ENCODE measurements at regions not wholly inside any gene's neighbourhood (a gene's known extent, or its start where the extent isn't known, plus 50 kb on each side); places are given as distances from the start of the nearest gene placed in this dataset.

DNA sequence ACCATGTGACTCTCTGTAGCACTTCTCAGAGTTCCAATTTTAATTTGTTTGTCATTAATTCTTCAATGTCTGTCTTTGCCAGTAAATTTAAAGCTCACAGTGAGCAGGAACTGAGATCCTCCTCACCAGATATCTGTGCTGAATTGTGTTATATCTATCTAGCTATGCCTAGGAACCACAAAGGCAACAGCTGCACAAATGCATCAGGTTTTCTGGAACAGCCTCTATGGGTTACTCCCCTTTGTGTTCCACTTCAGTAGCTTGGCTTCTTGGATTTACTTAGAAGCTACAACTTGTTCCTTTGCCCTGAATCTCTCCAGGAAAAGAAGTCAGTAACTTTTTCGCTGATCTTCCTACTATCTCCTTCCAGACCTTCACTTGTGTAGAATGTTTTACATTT, 1237.8 kb upstream of the ADGRL4 start:
- Histone ChIP-seq H3K9ac (replicated peaks in 1 of 4; ENCODE audit: extremely low read depth in 1 of 4, low read depth in 3 of 4, low read length in 3 of 4) (no peak overlapping the region), H3K4ac (replicated peaks; ENCODE audit: insufficient read length, low read depth, low read length) (no peak overlapping the region), H3K4me2 (ENCODE audit: insufficient read depth in 1 of 2, low read depth in 2 of 2, low read length in 2 of 2) (no peak overlapping the region), H3K9me3 (ENCODE audit: insufficient read depth in 2 of 2, low read depth in 1 of 2, low read length in 1 of 2) (peaks cover 0 to under 1% of the 10 kb centered on the region in 2 experiments; a peak in 2 of 4 replicates), H3K23ac (ENCODE audit: insufficient read length) (no peak overlapping the region), H2BK5ac (ENCODE audit: low read depth, low read length) (no peak overlapping the region), H3K27ac (ENCODE audit: low read depth, low read length) (no peak overlapping the region), H3K79me2 (ENCODE audit: control insufficient read depth in 1 of 2, insufficient read depth in 2 of 2, low read length in 2 of 2) (no peaks in the 10 kb centered on the region), H2AFZ (ENCODE audit: low read length) (no peak overlapping the region), H2BK20ac (ENCODE audit: low read length) (no peak overlapping the region), H3K18ac (ENCODE audit: extremely low read depth, low read length) (no peak overlapping the region), H3K56ac (replicated peaks; ENCODE audit: insufficient read length, low read depth, low read length) (no peak overlapping the region), H3K36me3 (ENCODE audit: control insufficient read depth in 2 of 4, insufficient read depth in 4 of 4, low read length in 3 of 4) (no peaks in the 10 kb centered on the region), H2AK5ac (ENCODE audit: low read depth, low read length) (no peak overlapping the region), H3K14ac (ENCODE audit: insufficient read length) (no peak overlapping the region), H4K91ac (replicated peaks; ENCODE audit: insufficient read length, low read length) (no peak overlapping the region), H3K23me2 (ENCODE audit: low read depth, low read length) (no peaks in the 10 kb centered on the region), H3K79me1 (ENCODE audit: low read depth, low read length) (no peaks in the 10 kb centered on the region), H2BK15ac (ENCODE audit: low read length) (no peak overlapping the region), H3K4me3 (ENCODE audit: extremely low read depth in 1 of 4, insufficient read depth in 2 of 4, low read depth in 3 of 4, low read length in 4 of 4) (no peak overlapping the region), H2BK12ac (ENCODE audit: low read depth, low read length) (no peak overlapping the region), H2BK120ac (replicated peaks; ENCODE audit: low read depth, low read length) (no peak overlapping the region), H4K5ac (ENCODE audit: insufficient read length, low read depth, low read length) (no peak overlapping the region), H3K4me1 (replicated peaks in 1 of 4; ENCODE audit: control insufficient read depth in 3 of 4, insufficient read depth in 4 of 4, low read length in 3 of 4) (no peaks in the 10 kb centered on the region), H4K20me1 (replicated peaks in 1 of 2; ENCODE audit: control insufficient read depth in 1 of 2, insufficient read depth in 2 of 2, low read length in 2 of 2) (no peaks in the 10 kb centered on the region), H4K8ac (ENCODE audit: extremely low read depth, insufficient read depth, low read length) (no peak overlapping the region), H3K27me3 (replicated peaks in 1 of 4; ENCODE audit: control insufficient read depth in 3 of 4, extremely low read depth in 1 of 4, insufficient read depth in 3 of 4, low read length in 3 of 4) (no peaks in the 10 kb centered on the region)
- no peak for FAIRE-seq
- ChIA-PET CTCF (ENCODE audit: partially characterized antibody) (interaction anchor here (0.6 to 1.2 kb wide), 3 partner anchors 17 to 90 kb away, joined by 3 to 5 read pairs (median 3); no protein-coding TSS in a partner anchor), POLR2A (ENCODE audit: partially characterized antibody) (no interaction called here)
- TF ChIP-seq CBX8 (IDR thresholded peaks at IDR 0.05; ENCODE audit: borderline replicate concordance, low read depth, low read length) (no peak), CBX5 (IDR thresholded peaks at IDR 0.05; ENCODE audit: low read depth, low read length) (no peak), ZNF274 (IDR thresholded peaks at IDR 0.05; ENCODE audit: borderline replicate concordance, extremely low read depth, low read length) (no peak), TAF1 (IDR thresholded peaks at IDR 0.05; ENCODE audit: low read depth, low read length) (no peak), KDM4A (IDR thresholded peaks at IDR 0.05; ENCODE audit: low read depth, low read length, severe bottlenecking) (no peak), POLR2AphosphoS5 (IDR thresholded peaks at IDR 0.05; ENCODE audit: low read depth, low read length) (no peak), YY1 (IDR thresholded peaks at IDR 0.05; ENCODE audit: low read depth, low read length) (no peak), HDAC6 (IDR thresholded peaks at IDR 0.05; ENCODE audit: low read depth, low read length) (no peak), TCF12 (IDR thresholded peaks at IDR 0.05; ENCODE audit: low read depth, low read length) (no peak), SAP30 (IDR thresholded peaks at IDR 0.05; ENCODE audit: insufficient read depth, insufficient replicate concordance, low read length) (no peak), CHD2 (IDR thresholded peaks at IDR 0.05; ENCODE audit: low read length) (no peak)
- TF ChIP-seq, protein P1, sequence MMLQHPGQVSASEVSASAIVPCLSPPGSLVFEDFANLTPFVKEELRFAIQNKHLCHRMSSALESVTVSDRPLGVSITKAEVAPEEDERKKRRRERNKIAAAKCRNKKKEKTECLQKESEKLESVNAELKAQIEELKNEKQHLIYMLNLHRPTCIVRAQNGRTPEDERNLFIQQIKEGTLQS (IDR thresholded peaks at IDR 0.05; ENCODE audit: insufficient read depth, low read depth, low read length) = no peak
- WGBS, 2 experiments (ENCODE audit: extremely low coverage in 1 of 2, insufficient coverage in 1 of 2, insufficient read length in 1 of 2, insufficient replicate concordance in 2 of 2, low coverage in 1 of 2, low lambda C conversion rate in 2 of 2, missing lambda C conversion rate in 1 of 2) = 100% methylated on average over 1 of the region's 1 CpG; no CpG with 5 or more reads in 1 of the 2 experiments
- no peak for DNase-seq (ENCODE audit: low read depth in 1 of 2, low spot score in 2 of 2)

All from H1 (cell line).